ENCODE measurements at regions not wholly inside any gene's neighbourhood (a gene's known extent, or its start where the extent isn't known, plus 50 kb on each side); places are given as distances from the start of the nearest gene placed in this dataset.

- no peak for DNase-seq
- H3K36me3 ChIP-seq: no peaks in the 10 kb centered on the region
- H3K9me3 ChIP-seq: no peaks in the 10 kb centered on the region
- H3K27ac ChIP-seq: no peak overlapping the region
- no peaks in the 10 kb centered on the region for H3K27me3 ChIP-seq
- TF ChIP-seq, protein P1, sequence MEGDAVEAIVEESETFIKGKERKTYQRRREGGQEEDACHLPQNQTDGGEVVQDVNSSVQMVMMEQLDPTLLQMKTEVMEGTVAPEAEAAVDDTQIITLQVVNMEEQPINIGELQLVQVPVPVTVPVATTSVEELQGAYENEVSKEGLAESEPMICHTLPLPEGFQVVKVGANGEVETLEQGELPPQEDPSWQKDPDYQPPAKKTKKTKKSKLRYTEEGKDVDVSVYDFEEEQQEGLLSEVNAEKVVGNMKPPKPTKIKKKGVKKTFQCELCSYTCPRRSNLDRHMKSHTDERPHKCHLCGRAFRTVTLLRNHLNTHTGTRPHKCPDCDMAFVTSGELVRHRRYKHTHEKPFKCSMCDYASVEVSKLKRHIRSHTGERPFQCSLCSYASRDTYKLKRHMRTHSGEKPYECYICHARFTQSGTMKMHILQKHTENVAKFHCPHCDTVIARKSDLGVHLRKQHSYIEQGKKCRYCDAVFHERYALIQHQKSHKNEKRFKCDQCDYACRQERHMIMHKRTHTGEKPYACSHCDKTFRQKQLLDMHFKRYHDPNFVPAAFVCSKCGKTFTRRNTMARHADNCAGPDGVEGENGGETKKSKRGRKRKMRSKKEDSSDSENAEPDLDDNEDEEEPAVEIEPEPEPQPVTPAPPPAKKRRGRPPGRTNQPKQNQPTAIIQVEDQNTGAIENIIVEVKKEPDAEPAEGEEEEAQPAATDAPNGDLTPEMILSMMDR (IDR thresholded peaks at IDR 0.05): no peak
- no peak for TF ChIP-seq POLR2A (IDR thresholded peaks at IDR 0.05)
- no peaks in the 10 kb centered on the region for H3K4me1 ChIP-seq
- intact Hi-C loops (cut with DNase I; ENCODE audit: low total_unique reads): no loop called here
- no peak overlapping the region for H3K4me3 ChIP-seq
Observed at GRCh38 chr2:189372688-189373257, 68.5 kb upstream of the WDR75 start.

DNA sequence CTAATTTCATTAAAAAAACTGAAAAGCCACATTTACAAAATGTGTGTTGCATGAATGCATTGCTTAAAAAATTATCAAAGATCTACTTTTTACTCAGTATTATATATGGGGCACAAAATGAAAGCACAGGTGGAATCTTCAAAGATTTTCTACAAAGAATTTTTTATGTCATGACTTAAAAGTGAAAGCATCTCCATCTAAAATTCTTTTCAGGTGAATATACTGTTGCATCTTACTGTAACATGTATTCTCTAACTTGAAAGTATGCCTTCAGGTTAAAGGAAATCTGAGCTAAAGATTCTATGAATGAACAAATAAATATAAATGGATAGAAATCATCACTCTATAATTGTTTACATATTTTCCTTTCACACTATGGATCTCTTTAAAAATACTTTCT is 66.8 kb upstream of the WDR75 start:
- TF ChIP-seq, protein P1 (IDR thresholded peaks at IDR 0.05): no peak
- no peak for TF ChIP-seq POLR2A (IDR thresholded peaks at IDR 0.05)
- intact Hi-C loops (cut with DNase I; ENCODE audit: low total_unique reads): no loop called here
- Histone ChIP-seq H3K9me3 (no peaks in the 10 kb centered on the region), H3K4me3 (no peak overlapping the region), H3K27me3 (no peaks in the 10 kb centered on the region), H3K36me3 (no peaks in the 10 kb centered on the region), H3K4me1 (no peaks in the 10 kb centered on the region), H3K27ac (no peak overlapping the region)
- no peak for DNase-seq

GRCh38 chr2:189375842-189376241 is 65.4 kb upstream of the WDR75 start:
- no peak for TF ChIP-seq POLR2A (IDR thresholded peaks at IDR 0.05)
- TF ChIP-seq, protein P1 (IDR thresholded peaks at IDR 0.05): no peak
- no peak overlapping the region for H3K27ac ChIP-seq
- H3K27me3 ChIP-seq: no peaks in the 10 kb centered on the region
- no peaks in the 10 kb centered on the region for H3K4me1 ChIP-seq
- no peak for DNase-seq
- H3K9me3 ChIP-seq: no peaks in the 10 kb centered on the region
- H3K4me3 ChIP-seq: no peak overlapping the region
- intact Hi-C loops (cut with DNase I; ENCODE audit: low total_unique reads): no loop called here
- no peaks in the 10 kb centered on the region for H3K36me3 ChIP-seq

GRCh38 chr2:189379287-189379630 is 62.0 kb upstream of the WDR75 start:
- intact Hi-C loops (cut with DNase I; ENCODE audit: low total_unique reads): no loop called here
- Histone ChIP-seq H3K9me3 (no peaks in the 10 kb centered on the region), H3K36me3 (no peaks in the 10 kb centered on the region), H3K27me3 (no peaks in the 10 kb centered on the region), H3K27ac (peak overlapping the region in 1 of 2 donors; percentile 14), H3K4me3 (no peak overlapping the region), H3K4me1 (no peaks in the 10 kb centered on the region)
- no peak for TF ChIP-seq POLR2A (IDR thresholded peaks at IDR 0.05)
- DNase-seq: no peak

GRCh38 chr2:189379731-189380261 is 61.5 kb upstream of the WDR75 start:
- Histone ChIP-seq H3K27me3 (no peaks in the 10 kb centered on the region), H3K9me3 (no peaks in the 10 kb centered on the region), H3K36me3 (no peaks in the 10 kb centered on the region), H3K4me3 (no peak overlapping the region), H3K4me1 (no peaks in the 10 kb centered on the region), H3K27ac (peak overlapping the region in 1 of 2 donors; percentile 14)
- intact Hi-C loops (cut with DNase I; ENCODE audit: low total_unique reads): no loop called here
- no peak for DNase-seq
- TF ChIP-seq, protein P1 (IDR thresholded peaks at IDR 0.05): no peak
- TF ChIP-seq POLR2A (IDR thresholded peaks at IDR 0.05): no peak

DNA sequence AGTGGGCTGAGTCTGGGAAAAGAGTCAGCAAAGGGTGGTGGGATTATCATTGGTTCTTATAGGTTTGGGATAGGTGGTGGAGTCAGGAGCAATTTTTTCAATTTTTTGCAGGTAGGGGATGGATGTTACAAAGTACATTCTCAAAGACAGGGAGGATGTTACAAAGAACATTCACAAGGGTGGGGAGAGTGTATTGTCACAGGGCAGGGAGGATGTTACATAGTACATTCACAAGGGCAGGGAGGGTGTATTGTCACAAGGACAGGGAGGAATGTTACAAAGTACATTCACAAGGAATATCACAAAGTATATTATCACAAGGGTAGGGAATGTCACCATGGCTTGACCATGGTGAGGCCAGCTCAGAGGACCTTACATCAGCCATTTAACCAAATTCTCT is 58.6 kb upstream of the WDR75 start:
- H3K4me1 ChIP-seq: no peaks in the 10 kb centered on the region
- no peak overlapping the region for H3K4me3 ChIP-seq
- DNase-seq: no peak
- no peaks in the 10 kb centered on the region for H3K9me3 ChIP-seq
- TF ChIP-seq, protein P1 (IDR thresholded peaks at IDR 0.05): no peak
- no peak for TF ChIP-seq POLR2A (IDR thresholded peaks at IDR 0.05)
- no peaks in the 10 kb centered on the region for H3K27me3 ChIP-seq
- no peak overlapping the region for H3K27ac ChIP-seq
- H3K36me3 ChIP-seq: no peaks in the 10 kb centered on the region
- intact Hi-C loops (cut with DNase I; ENCODE audit: low total_unique reads): no loop called here
